ENCODE measurements at regions not wholly inside any gene's neighbourhood (a gene's known extent, or its start where the extent isn't known, plus 50 kb on each side); places are given as distances from the start of the nearest gene placed in this dataset.
"Not testable (repeated sequence)": the region's sequence is repeated elsewhere in the genome, so short reads cannot be mapped to it uniquely, and the experiment has no call there.

- TF ChIP-seq GLIS3 (CRISPR knock-in tag; IDR thresholded peaks at IDR 0.05); ARNTL (CRISPR knock-in tag; IDR thresholded peaks at IDR 0.05; ENCODE audit: borderline replicate concordance, low read depth); PATZ1 (CRISPR knock-in tag; IDR thresholded peaks at IDR 0.05; ENCODE audit: borderline replicate concordance); SNAI2 (CRISPR knock-in tag; IDR thresholded peaks at IDR 0.05); ZFP3 (CRISPR knock-in tag; IDR thresholded peaks at IDR 0.05); ZFP30 (CRISPR knock-in tag; IDR thresholded peaks at IDR 0.05); ISL1 (CRISPR knock-in tag; IDR thresholded peaks at IDR 0.05); ZNF8 (CRISPR knock-in tag; IDR thresholded peaks at IDR 0.05); TCF4 (CRISPR knock-in tag; IDR thresholded peaks at IDR 0.05; ENCODE audit: borderline replicate concordance): not testable (repeated sequence)
- TF ChIP-seq, protein P1, sequence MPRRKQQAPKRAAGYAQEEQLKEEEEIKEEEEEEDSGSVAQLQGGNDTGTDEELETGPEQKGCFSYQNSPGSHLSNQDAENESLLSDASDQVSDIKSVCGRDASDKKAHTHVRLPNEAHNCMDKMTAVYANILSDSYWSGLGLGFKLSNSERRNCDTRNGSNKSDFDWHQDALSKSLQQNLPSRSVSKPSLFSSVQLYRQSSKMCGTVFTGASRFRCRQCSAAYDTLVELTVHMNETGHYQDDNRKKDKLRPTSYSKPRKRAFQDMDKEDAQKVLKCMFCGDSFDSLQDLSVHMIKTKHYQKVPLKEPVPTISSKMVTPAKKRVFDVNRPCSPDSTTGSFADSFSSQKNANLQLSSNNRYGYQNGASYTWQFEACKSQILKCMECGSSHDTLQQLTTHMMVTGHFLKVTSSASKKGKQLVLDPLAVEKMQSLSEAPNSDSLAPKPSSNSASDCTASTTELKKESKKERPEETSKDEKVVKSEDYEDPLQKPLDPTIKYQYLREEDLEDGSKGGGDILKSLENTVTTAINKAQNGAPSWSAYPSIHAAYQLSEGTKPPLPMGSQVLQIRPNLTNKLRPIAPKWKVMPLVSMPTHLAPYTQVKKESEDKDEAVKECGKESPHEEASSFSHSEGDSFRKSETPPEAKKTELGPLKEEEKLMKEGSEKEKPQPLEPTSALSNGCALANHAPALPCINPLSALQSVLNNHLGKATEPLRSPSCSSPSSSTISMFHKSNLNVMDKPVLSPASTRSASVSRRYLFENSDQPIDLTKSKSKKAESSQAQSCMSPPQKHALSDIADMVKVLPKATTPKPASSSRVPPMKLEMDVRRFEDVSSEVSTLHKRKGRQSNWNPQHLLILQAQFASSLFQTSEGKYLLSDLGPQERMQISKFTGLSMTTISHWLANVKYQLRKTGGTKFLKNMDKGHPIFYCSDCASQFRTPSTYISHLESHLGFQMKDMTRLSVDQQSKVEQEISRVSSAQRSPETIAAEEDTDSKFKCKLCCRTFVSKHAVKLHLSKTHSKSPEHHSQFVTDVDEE (CRISPR knock-in tag; IDR thresholded peaks at IDR 0.05) = not testable (repeated sequence)
These were observed 737.3 kb downstream of the COL12A1 start for GRCh38 chr6:74468552-74468951.

All from SK-N-SH treated with all-trans-retinoic acid at 6 μM for 48 hours (cell line).